ENCODE measurements at regions not wholly inside any gene's neighbourhood (a gene's known extent, or its start where the extent isn't known, plus 50 kb on each side); places are given as distances from the start of the nearest gene placed in this dataset.

GRCh38 chr21:38735626-38736206, 70.0 kb upstream of the ETS2 start:
- DNase-seq (ENCODE audit: low read depth in 2 of 3, low spot score in 2 of 3), result no peak

GRCh38 chr21:38740090-38740489, 65.6 kb upstream of the ETS2 start:
- DNase-seq (ENCODE audit: low read depth in 2 of 3, low spot score in 2 of 3), result no peak

GRCh38 chr21:38741092-38741949, 64.4 kb upstream of the ETS2 start:
- DNase-seq (ENCODE audit: low read depth in 2 of 3, low spot score in 2 of 3), result no peak

- DNase-seq (ENCODE audit: low read depth in 2 of 3, low spot score in 2 of 3), result no peak
These were observed 63.8 kb upstream of the ETS2 start for GRCh38 chr21:38741950-38742256.

GRCh38 chr21:38742580-38743260, 63.0 kb upstream of the ETS2 start:
- no peak for DNase-seq (ENCODE audit: low read depth in 2 of 3, low spot score in 2 of 3)

- DNase-seq (ENCODE audit: low read depth in 2 of 3, low spot score in 2 of 3), result no peak
These were observed 61.8 kb upstream of the ETS2 start for GRCh38 chr21:38743772-38744529.

- DNase-seq (ENCODE audit: low read depth in 2 of 3, low spot score in 2 of 3), result no peak
These were observed 60.9 kb upstream of the ETS2 start for GRCh38 chr21:38744861-38745260.

- no peak for DNase-seq (ENCODE audit: low read depth in 2 of 3, low spot score in 2 of 3)
These were observed 57.9 kb upstream of the ETS2 start for GRCh38 chr21:38747810-38748209.

- DNase-seq (ENCODE audit: low read depth in 2 of 3, low spot score in 2 of 3), result no peak
These were observed 54.2 kb upstream of the ETS2 start for GRCh38 chr21:38751379-38752050.

- DNase-seq (ENCODE audit: low read depth in 2 of 3, low spot score in 2 of 3), result no peak
These were observed 53.7 kb upstream of the ETS2 start for GRCh38 chr21:38752051-38752505.

- DNase-seq (ENCODE audit: low read depth in 2 of 3, low spot score in 2 of 3), result no peak
These were observed 52.6 kb upstream of the ETS2 start for GRCh38 chr21:38753114-38753513.

- DNase-seq (ENCODE audit: low read depth in 2 of 3, low spot score in 2 of 3), result no peak
These were observed 52.2 kb upstream of the ETS2 start for GRCh38 chr21:38753557-38753971.
